ENCODE measurements at regions not wholly inside any gene's neighbourhood (a gene's known extent, or its start where the extent isn't known, plus 50 kb on each side); places are given as distances from the start of the nearest gene placed in this dataset.

GRCh38 chr9:108138516-108138915, 648.9 kb upstream of the KLF4 start:
- POLR2A ChIA-PET: no interaction called here

GRCh38 chr9:108136656-108137055, 647.1 kb upstream of the KLF4 start:
- POLR2A ChIA-PET: no interaction called here
- no peak for TF ChIP-seq CTCF (IDR thresholded peaks at IDR 0.05; ENCODE audit: insufficient read depth, low read length, missing control alignments)

More at GRCh38 chr9:108138516-108138915, 648.9 kb upstream of the KLF4 start:
- no peak for TF ChIP-seq CTCF (IDR thresholded peaks at IDR 0.05; ENCODE audit: insufficient read depth, low read length, missing control alignments)
- H3K4me3 ChIP-seq (ENCODE audit: low read depth, low read length): no peak overlapping the region
- CTCF ChIA-PET: no interaction called here
- no peak for DNase-seq (ENCODE audit: low read depth, low spot score)

GRCh38 chr9:108134486-108135128, 645.0 kb upstream of the KLF4 start:
- CTCF ChIA-PET: no interaction called here
- no peak for DNase-seq (ENCODE audit: low read depth, low spot score)
- no peak for TF ChIP-seq CTCF (IDR thresholded peaks at IDR 0.05; ENCODE audit: insufficient read depth, low read length, missing control alignments)
- no peak overlapping the region for H3K4me3 ChIP-seq (ENCODE audit: low read depth, low read length)
- POLR2A ChIA-PET: no interaction called here

More at GRCh38 chr9:108136656-108137055, 647.1 kb upstream of the KLF4 start:
- CTCF ChIA-PET: no interaction called here
- no peak overlapping the region for H3K4me3 ChIP-seq (ENCODE audit: low read depth, low read length)
- no peak for DNase-seq (ENCODE audit: low read depth, low spot score)

GRCh38 chr9:108133680-108134079, 644.1 kb upstream of the KLF4 start:
- H3K4me3 ChIP-seq (ENCODE audit: low read depth, low read length): no peak overlapping the region
- ChIA-PET POLR2A (no interaction called here), CTCF (no interaction called here)
- DNase-seq (ENCODE audit: low read depth, low spot score): no peak
- TF ChIP-seq CTCF (IDR thresholded peaks at IDR 0.05; ENCODE audit: insufficient read depth, low read length, missing control alignments): no peak

- no peak for DNase-seq (ENCODE audit: low read depth, low spot score)
- no peak for TF ChIP-seq CTCF (IDR thresholded peaks at IDR 0.05; ENCODE audit: insufficient read depth, low read length, missing control alignments)
- ChIA-PET CTCF (no interaction called here), POLR2A (no interaction called here)
- no peak overlapping the region for H3K4me3 ChIP-seq (ENCODE audit: low read depth, low read length)
Measured at GRCh38 chr9:108133101-108133500, 643.5 kb upstream of the KLF4 start.

- DNase-seq (ENCODE audit: low read depth, low spot score): no peak
- no peak overlapping the region for H3K4me3 ChIP-seq (ENCODE audit: low read depth, low read length)
- TF ChIP-seq CTCF (IDR thresholded peaks at IDR 0.05; ENCODE audit: insufficient read depth, low read length, missing control alignments): no peak
- POLR2A ChIA-PET: no interaction called here
- CTCF ChIA-PET: no interaction called here
Measured at GRCh38 chr9:108130905-108131304, 641.3 kb upstream of the KLF4 start.
